ENCODE measurements at regions not wholly inside any gene's neighbourhood (a gene's known extent, or its start where the extent isn't known, plus 50 kb on each side); places are given as distances from the start of the nearest gene placed in this dataset.

DNA sequence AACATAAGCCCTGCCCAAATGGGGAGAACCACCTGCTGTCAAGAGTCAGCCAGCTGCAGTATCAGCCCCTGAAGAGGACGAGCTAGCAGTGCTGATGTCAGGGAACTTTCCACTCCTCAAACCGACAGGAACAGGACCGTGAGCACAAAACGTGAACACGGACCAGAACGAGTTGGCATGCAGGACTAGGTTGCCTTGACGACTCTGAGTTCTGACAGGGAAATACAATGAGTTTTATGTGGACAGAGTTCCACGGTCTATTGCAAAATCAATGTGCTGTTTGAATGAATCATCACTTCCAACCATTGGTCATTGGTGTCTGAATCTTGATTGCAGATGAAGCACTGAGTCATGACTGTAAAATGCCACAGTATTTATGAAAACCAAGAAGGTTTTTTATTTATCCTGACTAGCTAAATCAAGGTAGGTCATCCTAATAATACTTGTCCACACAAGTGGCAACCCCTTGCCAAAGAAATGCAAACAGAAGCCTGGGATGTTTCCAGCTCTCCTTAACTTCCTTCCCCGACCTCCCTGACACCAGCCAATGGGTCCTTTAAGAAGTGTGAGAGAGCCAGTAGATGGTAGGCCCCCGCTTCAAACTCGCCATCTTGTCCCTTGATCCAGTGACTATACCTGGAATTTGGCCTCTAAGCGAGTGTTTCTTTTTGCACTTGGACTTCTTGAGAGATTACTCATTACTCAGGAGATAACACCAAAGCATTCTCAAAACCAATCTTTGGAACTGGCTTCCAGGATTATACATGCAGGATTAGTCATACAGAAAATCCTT lies 119.6 kb downstream of the ASB7 start:
- DNase-seq (ENCODE audit: insufficient read length, low spot score) (no peak), FAIRE-seq (no peak)
- TF ChIP-seq, protein P1, sequence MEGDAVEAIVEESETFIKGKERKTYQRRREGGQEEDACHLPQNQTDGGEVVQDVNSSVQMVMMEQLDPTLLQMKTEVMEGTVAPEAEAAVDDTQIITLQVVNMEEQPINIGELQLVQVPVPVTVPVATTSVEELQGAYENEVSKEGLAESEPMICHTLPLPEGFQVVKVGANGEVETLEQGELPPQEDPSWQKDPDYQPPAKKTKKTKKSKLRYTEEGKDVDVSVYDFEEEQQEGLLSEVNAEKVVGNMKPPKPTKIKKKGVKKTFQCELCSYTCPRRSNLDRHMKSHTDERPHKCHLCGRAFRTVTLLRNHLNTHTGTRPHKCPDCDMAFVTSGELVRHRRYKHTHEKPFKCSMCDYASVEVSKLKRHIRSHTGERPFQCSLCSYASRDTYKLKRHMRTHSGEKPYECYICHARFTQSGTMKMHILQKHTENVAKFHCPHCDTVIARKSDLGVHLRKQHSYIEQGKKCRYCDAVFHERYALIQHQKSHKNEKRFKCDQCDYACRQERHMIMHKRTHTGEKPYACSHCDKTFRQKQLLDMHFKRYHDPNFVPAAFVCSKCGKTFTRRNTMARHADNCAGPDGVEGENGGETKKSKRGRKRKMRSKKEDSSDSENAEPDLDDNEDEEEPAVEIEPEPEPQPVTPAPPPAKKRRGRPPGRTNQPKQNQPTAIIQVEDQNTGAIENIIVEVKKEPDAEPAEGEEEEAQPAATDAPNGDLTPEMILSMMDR (IDR thresholded peaks at IDR 0.05; ENCODE audit: insufficient read depth, missing control alignments): no peak

DNA sequence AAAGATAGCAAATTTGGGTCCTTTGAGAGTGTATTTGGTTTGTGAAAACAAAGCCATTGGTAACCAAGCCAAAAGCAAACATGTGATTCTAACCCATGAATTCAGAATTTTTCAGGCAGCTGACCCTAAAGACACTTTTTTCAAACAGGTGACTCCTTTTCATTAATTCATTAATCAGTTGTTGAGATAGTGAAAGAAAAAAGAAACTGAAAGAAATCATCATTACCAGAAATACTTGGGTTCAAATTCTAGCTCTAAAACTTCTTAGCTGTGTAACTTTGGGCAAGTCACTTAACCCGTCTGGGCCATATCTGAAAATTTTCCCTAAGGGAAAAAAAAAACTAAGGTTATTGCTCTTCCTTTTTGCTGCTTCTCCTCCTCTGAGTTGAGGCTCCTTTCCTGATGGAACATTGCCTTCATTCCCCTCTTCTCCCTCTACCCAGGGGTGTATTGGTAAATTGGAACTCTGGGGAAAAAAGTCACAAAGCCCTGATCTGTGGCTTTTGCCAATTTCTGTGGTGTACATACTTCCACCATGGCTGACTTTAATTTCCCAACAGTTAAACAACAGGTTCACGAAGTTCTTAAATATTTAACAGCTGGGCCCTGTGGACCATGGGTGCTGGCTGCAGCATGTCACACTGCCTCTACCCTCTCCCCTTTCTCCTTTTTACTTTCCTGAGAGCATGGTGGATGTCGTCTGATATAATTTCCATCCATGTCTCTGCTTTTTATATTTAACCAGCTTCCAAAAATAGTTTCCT lies 120.3 kb downstream of the ASB7 start:
- DNase-seq (ENCODE audit: insufficient read length, low spot score) (no peak), FAIRE-seq (no peak)
- TF ChIP-seq, protein P1 (IDR thresholded peaks at IDR 0.05; ENCODE audit: insufficient read depth, missing control alignments): no peak

DNA sequence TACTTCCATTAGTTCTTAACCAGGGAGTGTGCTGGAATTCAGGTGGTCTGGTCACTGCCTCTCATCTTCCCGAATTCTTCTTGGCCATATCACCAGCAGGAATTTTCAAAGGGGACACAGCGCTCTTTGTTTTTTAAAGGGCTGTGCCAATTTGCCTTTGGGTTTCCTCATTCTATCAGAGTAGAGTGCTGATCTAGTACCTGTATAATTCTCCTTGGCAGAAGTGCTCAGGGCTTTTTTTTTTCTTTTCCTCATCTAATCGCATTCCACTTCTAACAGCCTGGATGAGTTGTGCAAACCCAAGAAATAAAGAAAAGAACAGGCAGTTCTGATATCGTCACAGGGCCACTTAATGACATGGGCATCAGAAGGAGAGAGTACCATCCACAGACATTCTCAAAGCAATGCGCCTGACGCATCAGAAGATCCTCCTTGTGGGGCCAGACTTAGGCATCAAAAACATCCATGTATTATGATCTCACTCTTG lies 121.0 kb downstream of the ASB7 start:
- TF ChIP-seq, protein P1 (IDR thresholded peaks at IDR 0.05; ENCODE audit: insufficient read depth, missing control alignments): no peak
- FAIRE-seq: no peak
- no peak for DNase-seq (ENCODE audit: insufficient read length, low spot score)

DNA sequence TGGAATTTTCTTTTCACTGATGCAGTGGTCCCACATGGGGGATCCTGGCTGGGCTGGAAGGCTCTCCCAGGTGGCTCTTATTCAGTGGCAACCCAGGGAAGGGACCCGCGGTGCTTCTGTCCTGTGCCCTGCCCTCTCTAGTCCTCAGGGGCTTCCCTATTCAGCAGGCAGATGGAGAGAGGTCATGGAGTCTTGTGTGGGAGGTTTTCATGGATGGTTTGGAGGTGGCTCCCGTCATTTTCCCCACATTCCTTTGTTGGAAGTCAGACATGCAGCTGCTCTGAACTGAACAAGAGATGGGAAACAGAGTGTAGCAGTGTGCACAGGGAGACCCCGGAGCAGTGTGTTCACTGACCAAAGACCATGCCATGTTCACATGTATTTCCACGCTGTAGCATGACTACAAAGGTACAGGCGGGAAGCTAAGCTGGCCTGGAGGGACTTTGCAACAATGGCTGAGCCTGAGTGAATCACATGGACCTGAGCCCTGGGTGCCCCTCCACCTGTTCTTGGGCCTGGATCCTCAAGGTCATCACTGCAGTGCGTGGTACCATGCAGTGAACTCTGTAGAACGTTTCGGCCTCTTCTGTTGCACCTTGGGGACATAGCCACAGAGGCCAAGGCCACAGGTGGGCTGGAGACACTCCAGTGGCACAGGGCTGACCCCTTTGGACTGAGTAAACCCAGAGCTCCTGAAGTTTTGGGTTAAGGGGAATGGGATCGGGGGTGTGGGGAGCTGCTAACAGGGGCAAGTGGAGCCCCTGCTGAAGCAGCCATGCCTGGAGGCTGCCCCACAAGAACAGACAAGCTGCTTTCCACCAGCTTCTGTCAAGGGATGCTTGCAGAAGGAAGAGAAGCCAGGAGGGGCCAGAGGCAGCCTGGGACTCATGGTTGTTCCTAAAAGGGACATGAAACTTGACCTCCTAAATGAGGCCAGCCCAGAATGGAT lies 123.0 kb downstream of the ASB7 start:
- TF ChIP-seq, protein P1 (IDR thresholded peaks at IDR 0.05; ENCODE audit: insufficient read depth, missing control alignments): no peak
- FAIRE-seq (no peak), DNase-seq (ENCODE audit: insufficient read length, low spot score) (no peak)

DNA sequence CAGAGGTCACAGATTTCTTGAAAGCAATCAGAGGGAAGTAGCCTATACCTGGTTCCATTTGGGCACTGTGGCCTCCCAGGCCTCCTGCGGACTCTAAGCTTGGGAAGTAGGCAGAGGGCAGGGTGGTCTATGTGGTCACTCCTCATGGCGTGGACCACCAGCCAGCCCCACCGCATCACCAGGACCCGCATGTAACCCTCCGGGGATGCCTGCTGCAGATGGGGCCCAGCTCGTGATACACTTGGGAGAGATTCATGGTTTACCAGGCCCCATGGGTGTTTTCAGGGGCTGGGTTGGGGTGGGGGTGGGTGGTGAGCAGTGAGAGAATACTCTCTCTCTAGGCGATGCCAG lies 123.7 kb downstream of the ASB7 start:
- DNase-seq (ENCODE audit: insufficient read length, low spot score): no peak
- TF ChIP-seq, protein P1 (IDR thresholded peaks at IDR 0.05; ENCODE audit: insufficient read depth, missing control alignments): no peak
- FAIRE-seq: no peak

DNA sequence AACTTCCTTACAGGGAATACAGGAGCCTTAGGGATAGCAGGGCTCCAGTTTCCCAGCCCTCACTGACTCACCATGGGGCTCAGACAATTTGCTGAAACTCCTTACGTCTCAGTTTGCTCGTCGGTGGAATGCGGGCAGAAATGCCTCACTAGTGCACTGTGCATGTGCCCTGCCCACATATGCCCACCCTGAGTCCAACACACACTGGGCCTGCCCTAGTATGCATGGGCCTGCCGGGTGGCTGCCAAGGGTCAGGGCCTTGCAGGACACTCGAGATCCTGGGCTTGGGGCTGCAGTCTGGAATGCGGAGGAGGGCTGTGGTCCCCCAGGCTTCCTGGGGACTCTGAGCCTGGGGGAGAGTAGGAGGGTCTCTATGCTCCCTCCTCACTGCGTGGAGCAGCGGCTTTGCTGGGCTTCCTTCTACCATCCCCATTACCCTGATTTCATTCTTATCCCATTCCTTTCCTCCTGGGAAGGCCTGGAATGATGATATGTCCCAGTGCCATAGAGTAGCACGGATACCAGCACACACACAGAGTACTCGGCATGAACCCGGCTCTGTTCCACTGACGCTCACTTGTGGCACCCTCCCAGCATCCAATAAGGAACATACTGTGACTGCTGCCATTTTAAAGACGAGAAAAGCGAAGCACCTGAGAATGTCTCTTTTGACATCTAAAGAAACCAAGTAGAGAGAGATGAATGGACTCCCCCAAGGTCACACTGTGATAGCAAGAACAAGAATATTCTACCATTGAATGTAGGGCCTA lies 124.2 kb downstream of the ASB7 start:
- TF ChIP-seq, protein P1 (IDR thresholded peaks at IDR 0.05; ENCODE audit: insufficient read depth, missing control alignments): no peak
- DNase-seq (ENCODE audit: insufficient read length, low spot score) (no peak), FAIRE-seq (no peak)
